ENCODE measurements at regions not wholly inside any gene's neighbourhood (a gene's known extent, or its start where the extent isn't known, plus 50 kb on each side); places are given as distances from the start of the nearest gene placed in this dataset.
A peak's percentile ranks its signal among the peaks of the same experiment; 100 is the strongest.
"Not testable (repeated sequence)": the region's sequence is repeated elsewhere in the genome, so short reads cannot be mapped to it uniquely, and the experiment has no call there.

- intact Hi-C loops (cut with micrococcal nuclease); DNase-seq; H3K4me1 ChIP-seq (ENCODE audit: control insufficient read depth in 2 of 2, insufficient read depth in 2 of 2, low read length in 2 of 2); CTCF ChIA-PET; H3K27ac Mint-ChIP-seq; H3K9me3 ChIP-seq (ENCODE audit: control insufficient read depth in 2 of 3, low read length in 3 of 3); H3K27me3 ChIP-seq (ENCODE audit: control insufficient read depth in 2 of 2, insufficient read depth in 2 of 2, low read length in 2 of 2); H3K36me3 Mint-ChIP-seq; H3K4me1 Mint-ChIP-seq; H3K27ac ChIP-seq (ENCODE audit: low read depth, low read length); H3K4me3 Mint-ChIP-seq; ATAC-seq; H3K4me3 ChIP-seq (ENCODE audit: low read length); H3K27me3 Mint-ChIP-seq; H3K9me3 Mint-ChIP-seq; POLR2A ChIA-PET; H3K36me3 ChIP-seq (ENCODE audit: control insufficient read depth in 2 of 3, insufficient read depth in 3 of 3, low read length in 3 of 3): not testable (repeated sequence)
Measured at GRCh38 chr21:6108894-6109293, 4412.5 kb upstream of the TPTE start.

- Mint-ChIP-seq H3K27ac (peak overlapping the region in 1 of 9 donors; percentile 55), H3K4me3 (peak overlapping the region in 1 of 10 donors; percentile 45)
- H3K9me3 Mint-ChIP-seq; H3K4me3 ChIP-seq (ENCODE audit: low read length); H3K4me1 ChIP-seq (ENCODE audit: control insufficient read depth in 2 of 2, insufficient read depth in 2 of 2, low read length in 2 of 2); H3K4me1 Mint-ChIP-seq; ATAC-seq; POLR2A ChIA-PET; intact Hi-C loops (cut with micrococcal nuclease); H3K36me3 ChIP-seq (ENCODE audit: control insufficient read depth in 2 of 3, insufficient read depth in 3 of 3, low read length in 3 of 3); DNase-seq; H3K9me3 ChIP-seq (ENCODE audit: control insufficient read depth in 2 of 3, low read length in 3 of 3); H3K36me3 Mint-ChIP-seq; H3K27me3 Mint-ChIP-seq; H3K27ac ChIP-seq (ENCODE audit: low read depth, low read length); CTCF ChIA-PET; H3K27me3 ChIP-seq (ENCODE audit: control insufficient read depth in 2 of 2, insufficient read depth in 2 of 2, low read length in 2 of 2): not testable (repeated sequence)
Measured at GRCh38 chr21:6109774-6110173, 4411.6 kb upstream of the TPTE start.

DNA sequence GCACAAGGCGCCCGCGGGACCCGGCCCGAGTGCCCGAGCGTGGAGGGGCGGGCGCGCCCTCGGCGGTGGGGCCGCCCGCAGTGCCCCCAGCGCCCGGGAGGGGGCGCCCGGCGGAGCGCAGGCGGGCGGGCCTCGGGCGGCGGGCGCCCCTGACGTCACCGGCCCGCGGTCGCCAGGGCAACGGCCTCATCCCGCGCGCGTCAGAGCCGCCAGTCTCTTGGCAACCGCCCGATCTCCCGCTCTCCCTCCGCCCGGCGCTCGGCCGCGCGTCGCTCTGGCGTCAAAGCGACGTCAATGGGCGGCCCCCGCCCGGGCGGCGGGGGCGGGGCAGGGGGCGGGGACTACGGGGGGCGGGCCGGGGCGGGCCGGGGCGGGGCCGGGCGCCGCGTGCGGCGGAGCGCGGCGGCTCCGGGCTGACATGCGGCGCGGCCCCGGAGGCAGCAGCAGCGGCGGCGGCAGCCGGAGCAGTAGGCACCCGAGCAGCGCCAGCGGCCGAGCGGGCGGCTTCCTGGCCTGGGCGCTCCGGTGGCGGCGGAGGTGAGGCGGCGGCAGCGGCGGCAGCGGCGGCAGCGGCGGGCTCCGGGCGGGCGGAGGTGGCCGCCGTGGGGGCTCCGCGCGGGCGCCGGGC is 4410.6 kb upstream of the TPTE start:
- CTCF ChIA-PET; H3K36me3 ChIP-seq (ENCODE audit: control insufficient read depth in 2 of 3, insufficient read depth in 3 of 3, low read length in 3 of 3); H3K9me3 ChIP-seq (ENCODE audit: control insufficient read depth in 2 of 3, low read length in 3 of 3); H3K27me3 ChIP-seq (ENCODE audit: control insufficient read depth in 2 of 2, insufficient read depth in 2 of 2, low read length in 2 of 2); H3K36me3 Mint-ChIP-seq; intact Hi-C loops (cut with micrococcal nuclease); DNase-seq; H3K27ac ChIP-seq (ENCODE audit: low read depth, low read length); H3K4me1 ChIP-seq (ENCODE audit: control insufficient read depth in 2 of 2, insufficient read depth in 2 of 2, low read length in 2 of 2); H3K4me3 ChIP-seq (ENCODE audit: low read length); H3K9me3 Mint-ChIP-seq; H3K4me1 Mint-ChIP-seq; POLR2A ChIA-PET; H3K4me3 Mint-ChIP-seq; H3K27me3 Mint-ChIP-seq; H3K27ac Mint-ChIP-seq: not testable (repeated sequence)
- ATAC-seq: peak; percentile 93

GRCh38 chr21:6111354-6111753 is 4410.0 kb upstream of the TPTE start:
- H3K36me3 Mint-ChIP-seq; H3K4me1 ChIP-seq (ENCODE audit: control insufficient read depth in 2 of 2, insufficient read depth in 2 of 2, low read length in 2 of 2); intact Hi-C loops (cut with micrococcal nuclease); ATAC-seq; H3K27ac Mint-ChIP-seq; H3K9me3 ChIP-seq (ENCODE audit: control insufficient read depth in 2 of 3, low read length in 3 of 3); H3K4me3 Mint-ChIP-seq; H3K4me3 ChIP-seq (ENCODE audit: low read length); H3K27me3 Mint-ChIP-seq; CTCF ChIA-PET; H3K27ac ChIP-seq (ENCODE audit: low read depth, low read length); POLR2A ChIA-PET; H3K4me1 Mint-ChIP-seq; H3K36me3 ChIP-seq (ENCODE audit: control insufficient read depth in 2 of 3, insufficient read depth in 3 of 3, low read length in 3 of 3); H3K9me3 Mint-ChIP-seq; H3K27me3 ChIP-seq (ENCODE audit: control insufficient read depth in 2 of 2, insufficient read depth in 2 of 2, low read length in 2 of 2): not testable (repeated sequence)
- DNase-seq: peak in 1 of 9 donors; percentile 8

GRCh38 chr21:6118336-6118735 is 4403.0 kb upstream of the TPTE start:
- H3K36me3 Mint-ChIP-seq; H3K4me1 Mint-ChIP-seq; CTCF ChIA-PET; H3K9me3 ChIP-seq (ENCODE audit: control insufficient read depth in 2 of 3, low read length in 3 of 3); H3K9me3 Mint-ChIP-seq; H3K36me3 ChIP-seq (ENCODE audit: control insufficient read depth in 2 of 3, insufficient read depth in 3 of 3, low read length in 3 of 3); H3K27me3 ChIP-seq (ENCODE audit: control insufficient read depth in 2 of 2, insufficient read depth in 2 of 2, low read length in 2 of 2); H3K4me3 ChIP-seq (ENCODE audit: low read length); H3K4me3 Mint-ChIP-seq; ATAC-seq; intact Hi-C loops (cut with micrococcal nuclease); H3K27ac ChIP-seq (ENCODE audit: low read depth, low read length); H3K4me1 ChIP-seq (ENCODE audit: control insufficient read depth in 2 of 2, insufficient read depth in 2 of 2, low read length in 2 of 2); H3K27me3 Mint-ChIP-seq; H3K27ac Mint-ChIP-seq; POLR2A ChIA-PET: not testable (repeated sequence)
- DNase-seq: peak in 1 of 9 donors; percentile 3

GRCh38 chr21:6120863-6121262 is 4400.5 kb upstream of the TPTE start:
- H3K4me1 Mint-ChIP-seq; H3K4me3 ChIP-seq (ENCODE audit: low read length); H3K9me3 Mint-ChIP-seq; CTCF ChIA-PET; H3K27ac Mint-ChIP-seq; H3K27me3 Mint-ChIP-seq; H3K27me3 ChIP-seq (ENCODE audit: control insufficient read depth in 2 of 2, insufficient read depth in 2 of 2, low read length in 2 of 2); H3K27ac ChIP-seq (ENCODE audit: low read depth, low read length); H3K36me3 Mint-ChIP-seq; H3K4me3 Mint-ChIP-seq; H3K9me3 ChIP-seq (ENCODE audit: control insufficient read depth in 2 of 3, low read length in 3 of 3); H3K4me1 ChIP-seq (ENCODE audit: control insufficient read depth in 2 of 2, insufficient read depth in 2 of 2, low read length in 2 of 2); POLR2A ChIA-PET; intact Hi-C loops (cut with micrococcal nuclease); H3K36me3 ChIP-seq (ENCODE audit: control insufficient read depth in 2 of 3, insufficient read depth in 3 of 3, low read length in 3 of 3): not testable (repeated sequence)
- DNase-seq: peak in 1 of 9 donors; percentile 5
- ATAC-seq: peak; percentile 3

- H3K27me3 Mint-ChIP-seq; H3K4me3 Mint-ChIP-seq; H3K4me3 ChIP-seq (ENCODE audit: low read length); H3K4me1 Mint-ChIP-seq; H3K36me3 Mint-ChIP-seq; H3K27me3 ChIP-seq (ENCODE audit: control insufficient read depth in 2 of 2, insufficient read depth in 2 of 2, low read length in 2 of 2); POLR2A ChIA-PET; H3K27ac ChIP-seq (ENCODE audit: low read depth, low read length); intact Hi-C loops (cut with micrococcal nuclease); H3K27ac Mint-ChIP-seq; H3K9me3 ChIP-seq (ENCODE audit: control insufficient read depth in 2 of 3, low read length in 3 of 3); H3K4me1 ChIP-seq (ENCODE audit: control insufficient read depth in 2 of 2, insufficient read depth in 2 of 2, low read length in 2 of 2); H3K9me3 Mint-ChIP-seq; H3K36me3 ChIP-seq (ENCODE audit: control insufficient read depth in 2 of 3, insufficient read depth in 3 of 3, low read length in 3 of 3); CTCF ChIA-PET: not testable (repeated sequence)
- ATAC-seq (peak; percentile 46), DNase-seq (peak in 8 of 9 donors; percentile 5 to 47 (median 25))
Measured at GRCh38 chr21:6122629-6123028, 4398.8 kb upstream of the TPTE start.

Measured in naive thymus-derived CD4-positive, alpha-beta T cell (primary cell).